ENCODE measurements at regions not wholly inside any gene's neighbourhood (a gene's known extent, or its start where the extent isn't known, plus 50 kb on each side); places are given as distances from the start of the nearest gene placed in this dataset.
"Not testable (repeated sequence)": the region's sequence is repeated elsewhere in the genome, so short reads cannot be mapped to it uniquely, and the experiment has no call there.

DNA sequence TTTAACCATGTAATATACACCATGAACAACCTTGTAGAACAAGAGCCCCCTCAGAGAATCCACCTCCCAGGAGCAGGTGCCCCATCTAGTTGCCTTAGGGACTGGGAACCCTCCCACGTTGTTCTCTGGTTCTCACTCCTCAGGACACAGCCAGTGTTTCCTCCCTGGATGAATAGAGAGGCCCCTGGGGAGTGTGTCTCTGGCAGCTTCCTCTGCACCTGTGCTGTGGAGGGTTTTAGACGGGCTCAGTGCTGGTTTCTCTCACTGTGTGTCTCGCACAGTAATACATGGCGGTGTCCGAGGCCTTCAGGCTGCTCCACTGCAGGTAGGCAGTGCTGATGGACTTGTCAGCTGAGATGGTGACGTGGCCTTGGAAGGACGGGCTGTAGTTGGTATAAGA lies 581.3 kb downstream of the TMEM121 start:
- DNase-seq = no peak

DNA sequence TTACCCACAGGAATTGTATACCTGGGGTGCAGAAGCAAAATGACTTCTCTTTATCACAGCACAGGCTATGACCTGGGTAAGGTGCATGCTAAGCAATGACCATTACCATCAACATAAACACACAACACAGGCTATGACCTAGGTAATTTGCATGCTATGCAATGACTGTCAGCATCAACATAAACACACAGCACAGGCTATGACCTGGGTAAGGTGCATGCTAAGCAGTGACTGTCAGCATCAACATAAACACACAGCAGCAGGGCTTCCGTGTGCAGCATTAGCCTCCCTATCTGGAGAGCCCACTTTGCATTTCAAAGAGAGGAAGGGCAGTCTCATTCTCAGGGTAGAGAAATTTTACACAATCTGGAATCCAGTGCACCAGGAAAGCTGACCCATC lies 583.0 kb downstream of the TMEM121 start:
- no peak for DNase-seq

DNA sequence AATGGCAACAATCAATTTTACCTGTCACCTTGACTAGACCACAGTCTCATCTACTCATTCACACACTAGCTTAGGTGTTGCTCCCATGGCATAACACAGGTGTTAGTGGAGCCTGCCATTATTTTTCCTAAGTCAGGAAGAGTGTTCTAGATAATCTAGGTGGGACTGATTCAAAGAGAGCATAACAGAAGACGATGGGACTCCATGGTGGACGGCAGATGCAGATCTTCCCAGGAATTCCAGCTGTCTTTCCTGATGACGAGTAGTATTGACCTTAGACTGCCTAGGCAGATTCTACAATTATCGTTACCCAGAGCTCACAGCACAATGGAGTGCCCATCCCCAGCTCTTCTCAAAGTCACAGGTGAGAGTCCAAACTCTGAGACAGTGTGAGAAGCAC lies 589.0 kb downstream of the TMEM121 start:
- no peak for DNase-seq

DNA sequence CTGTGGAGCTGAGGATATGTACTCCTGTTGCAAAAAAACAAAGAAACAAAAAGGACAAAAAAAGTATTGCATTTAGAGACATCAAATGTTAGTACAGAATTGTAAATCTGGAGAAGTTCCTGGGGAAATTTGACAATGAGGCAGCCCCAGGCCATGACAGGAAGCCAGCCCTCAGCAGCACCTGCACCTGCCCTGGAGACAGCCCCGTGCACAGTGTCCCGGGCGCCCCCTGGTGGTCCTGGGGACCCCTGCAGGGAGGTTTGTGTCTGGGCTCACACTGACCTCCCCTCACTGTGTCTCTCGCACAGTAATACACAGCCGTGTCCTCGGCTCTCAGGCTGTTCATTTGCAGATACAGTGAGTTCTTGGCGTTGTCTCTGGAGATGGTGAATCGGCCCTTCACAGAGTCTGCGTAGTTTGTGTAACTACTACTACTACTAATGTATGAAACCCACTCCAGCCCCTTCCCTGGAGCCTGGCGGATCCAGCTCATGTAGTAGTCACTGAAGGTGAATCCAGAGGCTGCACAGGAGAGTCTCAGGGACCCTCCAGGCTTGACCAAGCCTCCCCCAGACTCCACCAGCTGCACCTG lies 590.1 kb downstream of the TMEM121 start:
- peak; percentile 30 for DNase-seq

DNA sequence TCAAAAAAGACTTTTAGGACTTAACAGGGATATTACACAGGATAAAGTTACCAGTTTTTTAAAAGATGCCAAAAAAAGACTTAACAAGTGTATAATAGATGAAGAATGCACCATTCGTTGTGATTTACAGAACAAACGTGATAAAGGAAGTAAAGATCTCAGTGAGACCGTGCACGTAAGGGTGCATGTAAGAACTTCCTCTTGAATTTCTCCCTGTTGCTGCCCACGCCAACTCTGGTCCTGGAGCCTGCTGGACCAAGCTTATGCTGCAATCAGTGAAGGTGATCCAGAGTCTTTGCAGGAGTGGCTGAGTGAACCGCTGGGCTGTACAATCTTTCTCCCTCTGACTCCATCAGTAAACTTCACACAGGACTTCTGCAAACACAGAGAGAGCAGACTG lies 593.7 kb downstream of the TMEM121 start:
- DNase-seq = no peak

DNA sequence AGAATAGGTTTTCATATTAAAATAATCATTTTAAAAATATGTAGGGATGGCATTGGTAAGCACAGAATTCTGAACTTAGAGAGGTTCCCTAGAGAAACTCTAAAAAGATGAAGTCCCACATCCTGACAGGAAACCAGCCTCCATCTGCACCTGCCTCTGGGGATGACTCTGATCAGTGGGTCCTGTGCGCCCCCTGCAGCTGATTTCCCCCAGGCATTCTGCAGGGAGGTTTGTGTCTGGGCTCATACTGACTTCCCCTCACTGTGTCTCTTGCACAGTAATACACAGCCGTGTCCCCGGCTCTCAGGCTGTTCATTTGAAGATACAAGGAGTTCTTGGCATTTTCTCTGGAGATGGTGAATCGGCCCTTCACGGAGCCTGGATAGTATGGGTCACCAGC lies 602.9 kb downstream of the TMEM121 start:
- DNase-seq = peak; percentile 35

DNA sequence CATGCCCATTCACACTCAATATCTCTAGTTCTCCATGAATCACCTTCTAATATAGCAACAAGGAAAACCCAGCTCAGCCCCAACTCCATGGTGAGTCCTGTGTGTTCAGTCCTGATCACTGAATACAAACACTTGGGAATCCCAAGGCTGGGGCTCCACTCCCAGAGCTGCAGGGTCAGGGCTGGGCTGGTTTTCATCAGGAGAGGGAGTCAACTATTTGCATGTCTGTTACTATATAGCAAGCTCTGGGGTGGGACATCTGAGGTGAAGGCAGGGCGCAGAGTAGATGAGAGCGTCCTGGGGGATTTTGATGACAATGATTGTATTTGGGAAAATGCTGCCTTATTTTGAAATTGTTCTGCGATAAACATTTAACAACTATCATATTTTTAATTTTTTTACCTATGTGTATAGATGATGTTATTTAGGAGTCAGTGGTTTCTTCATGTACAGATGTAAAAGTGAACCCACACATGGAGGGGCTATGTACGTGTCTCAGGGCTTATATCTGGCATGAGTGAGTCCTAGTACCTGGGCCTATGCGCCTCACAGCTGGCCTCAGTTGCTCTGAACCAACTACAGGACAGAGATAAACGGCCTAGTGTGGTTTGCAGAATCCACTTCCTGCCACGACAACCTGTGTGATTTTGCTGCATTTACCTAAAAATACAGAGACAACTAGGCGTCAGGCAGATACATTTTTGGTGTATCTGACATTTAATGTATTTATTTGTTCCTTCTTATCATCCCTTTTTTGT lies 603.7 kb downstream of the TMEM121 start:
- DNase-seq = peak; percentile 9

DNA sequence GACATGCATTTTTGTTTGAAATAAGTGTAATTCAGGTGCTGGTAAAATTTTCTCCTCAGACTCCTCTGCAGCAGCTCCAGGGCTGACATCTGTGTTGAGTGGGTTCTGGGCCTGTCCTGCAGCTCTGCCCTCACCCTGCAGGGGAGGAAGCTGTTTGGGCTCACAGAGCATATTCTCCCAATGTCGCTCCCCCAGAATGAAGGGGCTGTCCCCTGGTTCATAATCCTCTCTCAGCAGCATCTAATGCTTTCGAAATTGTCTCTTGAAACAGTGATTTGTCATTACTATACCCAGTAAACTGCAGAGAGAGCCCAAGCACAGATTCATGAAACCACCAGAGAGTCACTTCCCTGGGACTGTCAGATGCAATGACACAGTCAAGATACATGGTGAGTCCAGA lies 606.7 kb downstream of the TMEM121 start:
- DNase-seq = not testable (repeated sequence)

DNA sequence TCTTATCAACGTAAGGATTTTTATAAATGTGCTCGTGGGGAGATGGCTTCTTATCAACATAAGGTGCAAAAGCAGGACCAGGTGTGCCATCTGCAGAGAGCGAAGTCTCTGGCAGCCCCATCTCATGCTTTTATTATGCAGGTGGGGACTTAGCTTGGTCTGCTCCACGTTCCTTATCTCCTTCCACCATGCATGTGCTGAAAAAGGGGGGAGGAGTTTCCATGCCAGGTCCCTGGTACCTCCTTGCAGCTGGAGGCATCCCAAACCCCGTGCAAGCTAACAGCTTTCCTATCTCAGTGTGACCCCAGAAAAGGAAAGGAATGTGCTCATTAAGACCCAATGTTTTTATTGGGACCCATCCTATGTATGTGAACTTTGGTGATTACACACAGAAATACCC lies 608.5 kb downstream of the TMEM121 start:
- no peak for DNase-seq

DNA sequence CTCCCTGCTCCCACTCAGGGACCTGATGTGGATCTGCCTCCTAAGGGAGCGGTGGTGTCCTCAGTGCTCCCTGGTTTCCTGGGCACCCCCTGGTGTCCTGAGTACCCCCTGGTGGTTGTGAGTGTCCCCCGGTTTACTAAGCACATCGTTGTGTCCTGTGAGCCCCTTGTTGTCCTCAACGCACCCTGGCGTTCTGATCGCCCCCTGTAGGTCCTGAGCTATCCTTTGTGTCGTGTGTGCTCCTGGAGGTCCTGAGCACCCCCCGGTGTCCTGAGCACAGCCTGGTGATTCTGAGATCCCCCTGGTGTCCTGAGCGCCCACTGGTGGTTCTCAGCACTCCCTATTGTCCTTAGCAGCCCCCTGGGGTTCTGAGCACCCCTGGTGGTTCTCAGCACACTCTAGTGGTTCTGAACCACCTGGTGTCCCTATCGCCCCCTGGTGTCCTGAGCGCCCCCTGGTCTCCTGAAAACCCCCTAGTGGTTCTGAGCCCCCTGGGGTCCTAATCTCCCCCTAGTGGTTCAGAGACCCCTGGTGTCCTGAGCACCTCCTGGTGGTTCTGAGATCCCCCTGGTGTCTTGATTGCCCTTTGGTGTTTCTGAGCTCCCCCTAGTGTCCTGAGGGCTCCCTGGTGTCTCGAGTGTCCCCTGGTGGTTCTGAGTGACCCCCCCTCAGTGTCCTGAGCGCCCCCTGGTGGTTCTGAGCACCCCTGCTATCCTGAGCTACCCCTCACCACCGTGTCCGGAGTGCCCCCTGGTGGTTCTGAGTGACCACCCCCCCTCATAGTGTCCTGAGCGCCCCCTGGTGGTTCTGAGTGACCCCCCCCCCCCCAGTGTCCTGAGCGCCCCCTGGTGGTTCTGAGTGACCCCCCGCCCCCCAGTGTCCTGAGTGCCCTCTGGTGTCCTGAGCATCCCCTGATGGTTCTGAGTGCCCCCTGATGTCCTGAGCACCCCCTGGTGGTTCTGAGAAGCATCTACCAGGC lies 615.1 kb downstream of the TMEM121 start:
- DNase-seq = peak; percentile 49

DNA sequence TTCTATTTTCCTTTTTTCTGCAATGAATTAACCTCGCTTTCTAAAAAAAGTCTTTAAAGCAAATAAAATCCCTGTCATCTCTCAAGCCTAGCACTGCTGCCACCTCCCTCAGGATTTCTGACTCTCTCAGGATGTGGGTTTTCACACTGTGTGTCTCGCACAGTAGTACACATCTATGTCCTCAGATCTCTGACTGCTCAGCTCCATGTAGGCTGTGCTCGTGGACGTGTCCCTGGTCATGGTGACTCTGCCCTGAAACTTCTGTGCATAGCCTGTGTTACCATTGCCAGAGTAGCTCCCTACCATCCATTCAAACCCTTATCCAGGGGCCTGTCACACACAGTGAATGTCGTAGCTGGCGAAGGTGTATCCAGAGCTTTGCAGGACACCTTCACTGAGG lies 619.3 kb downstream of the TMEM121 start:
- DNase-seq = not testable (repeated sequence)

DNA sequence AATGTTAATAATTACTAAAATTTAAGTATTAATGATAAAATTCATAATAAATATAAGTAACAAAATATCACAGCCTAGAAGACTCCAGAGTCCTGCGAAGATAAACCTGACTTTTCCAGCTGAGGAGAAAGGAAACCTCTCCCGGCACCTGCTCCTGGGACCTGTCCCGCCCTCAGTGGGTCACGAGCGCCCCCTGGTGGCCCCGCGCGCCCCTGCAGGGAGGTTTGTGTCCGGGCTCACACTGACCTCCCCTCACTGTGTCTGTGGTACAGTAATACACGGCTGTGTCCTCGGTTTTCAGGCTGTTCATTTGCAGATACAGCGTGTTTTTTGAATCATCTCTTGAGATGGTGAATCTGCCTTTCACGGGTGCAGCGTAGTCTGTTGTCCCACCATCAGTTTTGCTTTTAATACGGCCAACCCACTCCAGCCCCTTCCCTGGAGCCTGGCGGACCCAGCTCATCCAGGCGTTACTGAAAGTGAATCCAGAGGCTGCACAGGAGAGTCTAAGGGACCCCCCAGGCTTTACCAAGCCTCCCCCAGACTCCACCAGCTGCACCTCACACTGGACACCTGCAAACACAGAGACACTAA lies 627.1 kb downstream of the TMEM121 start:
- DNase-seq = peak; percentile 75

DNA sequence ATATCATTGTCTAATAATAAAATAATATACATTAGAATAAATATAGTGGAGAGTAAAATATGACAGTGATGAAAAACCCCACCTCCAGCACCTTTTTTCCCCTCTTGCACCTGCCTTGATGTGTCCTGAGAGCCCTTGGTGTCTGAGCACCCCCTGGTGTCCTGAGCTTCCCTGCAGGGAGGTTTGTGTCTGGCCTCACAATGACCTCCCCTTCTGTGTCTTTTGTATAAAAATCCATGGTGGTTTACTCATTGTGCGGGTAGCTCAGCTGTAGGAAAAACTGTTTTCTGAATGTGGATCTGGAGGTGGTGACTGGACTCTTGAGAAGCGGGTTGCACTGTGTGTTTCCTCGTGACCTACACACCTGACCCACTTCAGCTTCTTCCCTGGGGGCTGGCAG lies 636.9 kb downstream of the TMEM121 start:
- DNase-seq = no peak

DNA sequence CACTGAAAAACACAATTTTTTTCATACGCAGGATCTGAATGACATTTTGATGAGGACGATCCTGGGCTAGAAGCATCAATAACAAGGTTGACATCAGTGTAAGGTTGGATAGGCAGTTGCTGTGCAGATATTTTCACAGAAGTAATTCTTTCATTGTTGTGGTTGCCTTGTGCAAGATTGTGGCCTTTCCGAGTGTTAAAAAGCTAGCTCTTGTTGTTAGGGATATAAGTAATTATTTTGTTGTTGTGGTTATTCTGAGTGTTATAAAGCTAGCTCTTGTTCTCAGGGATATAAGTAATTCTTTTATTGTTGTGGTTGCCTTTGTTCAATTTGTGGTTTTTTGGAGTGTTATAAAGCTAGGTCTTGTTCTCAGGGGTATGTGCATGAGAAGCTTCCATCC lies 637.4 kb downstream of the TMEM121 start:
- not testable (repeated sequence) for DNase-seq

DNA sequence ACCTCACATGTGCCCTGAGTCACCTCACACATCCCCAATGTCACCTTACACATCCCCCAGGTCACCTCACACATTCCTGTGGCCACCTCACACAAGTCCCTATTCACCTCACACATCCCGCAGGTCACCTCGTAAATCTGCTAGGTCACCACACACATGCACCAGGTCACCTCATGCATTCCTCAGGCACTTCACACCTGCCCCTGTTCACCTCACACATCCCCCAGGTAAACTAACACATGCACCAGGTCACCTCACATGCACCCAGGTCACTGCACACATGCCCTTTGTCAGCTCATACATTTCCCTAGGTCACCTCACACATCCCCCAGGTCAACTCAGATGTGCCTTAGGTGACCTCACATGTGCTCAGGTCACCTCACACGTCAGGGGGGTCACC lies 639.8 kb downstream of the TMEM121 start:
- no peak for DNase-seq

DNA sequence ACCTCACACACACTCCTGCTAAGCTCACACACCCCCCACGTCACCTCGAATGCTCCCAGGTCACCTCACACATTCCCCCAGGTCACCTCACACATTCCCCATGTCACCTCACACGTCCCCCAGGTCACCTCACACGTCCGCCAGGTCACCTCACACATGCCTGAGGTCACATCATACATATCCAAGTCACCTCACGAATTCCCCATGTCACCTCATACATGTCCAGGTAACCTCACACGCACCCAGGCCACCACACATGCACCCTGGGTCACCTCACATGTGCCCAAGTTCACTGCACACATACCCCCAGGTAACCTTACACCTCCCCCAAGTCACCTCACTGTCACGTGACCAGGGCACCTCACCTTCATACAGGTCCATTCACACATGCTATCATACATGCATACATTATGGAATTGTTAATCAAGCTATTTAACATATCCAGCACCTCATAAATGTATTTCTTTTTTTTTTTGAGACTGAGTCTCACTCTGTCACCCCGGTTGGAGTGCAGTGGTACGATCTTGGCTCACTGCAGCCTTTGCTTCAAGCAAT lies 640.3 kb downstream of the TMEM121 start:
- DNase-seq = no peak

DNA sequence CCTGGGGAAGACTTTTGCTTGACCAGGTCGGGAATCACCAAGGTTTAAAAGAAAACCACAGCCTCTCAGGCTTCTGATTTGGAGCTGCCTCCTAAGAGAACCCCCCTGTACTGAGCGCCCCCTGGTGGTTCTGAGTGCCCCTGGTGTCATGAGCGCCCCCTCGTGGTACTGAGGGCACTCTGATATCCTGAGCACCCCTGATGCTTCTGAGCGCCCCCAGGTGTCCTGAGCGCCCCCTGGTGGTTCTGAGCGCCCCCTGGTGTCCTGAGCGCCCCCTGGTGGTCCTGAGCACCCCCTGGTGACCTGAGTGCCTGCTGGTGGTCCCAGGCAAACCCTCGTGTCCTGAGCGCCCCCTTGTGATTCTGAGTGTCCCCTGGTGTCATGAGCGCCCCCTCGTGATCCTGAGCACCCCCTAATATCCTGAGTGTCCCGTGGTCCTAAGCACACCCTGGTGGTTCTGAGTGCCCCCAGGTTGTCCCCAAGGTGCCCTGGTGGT lies 643.8 kb downstream of the TMEM121 start:
- peak; percentile 73 for DNase-seq

DNA sequence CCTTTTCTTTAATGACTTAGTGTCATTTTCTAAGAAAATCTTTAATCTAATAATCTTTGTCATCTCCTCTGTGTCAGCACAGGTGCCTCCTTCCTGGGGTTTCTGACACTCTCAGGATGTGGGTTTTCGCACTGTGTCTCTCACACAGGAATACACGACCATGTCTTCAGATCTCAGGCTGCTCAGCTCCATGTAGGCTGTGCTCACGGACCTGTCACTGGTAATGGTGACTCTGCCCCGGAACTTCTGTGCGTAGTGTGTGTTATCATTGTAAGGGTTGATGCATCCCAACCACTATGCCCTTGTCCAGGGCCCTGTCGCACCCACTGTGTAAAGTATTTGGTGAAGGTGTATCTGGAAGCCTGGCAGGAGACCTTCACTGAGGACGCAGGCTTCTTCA lies 647.8 kb downstream of the TMEM121 start:
- DNase-seq = peak; percentile 78

DNA sequence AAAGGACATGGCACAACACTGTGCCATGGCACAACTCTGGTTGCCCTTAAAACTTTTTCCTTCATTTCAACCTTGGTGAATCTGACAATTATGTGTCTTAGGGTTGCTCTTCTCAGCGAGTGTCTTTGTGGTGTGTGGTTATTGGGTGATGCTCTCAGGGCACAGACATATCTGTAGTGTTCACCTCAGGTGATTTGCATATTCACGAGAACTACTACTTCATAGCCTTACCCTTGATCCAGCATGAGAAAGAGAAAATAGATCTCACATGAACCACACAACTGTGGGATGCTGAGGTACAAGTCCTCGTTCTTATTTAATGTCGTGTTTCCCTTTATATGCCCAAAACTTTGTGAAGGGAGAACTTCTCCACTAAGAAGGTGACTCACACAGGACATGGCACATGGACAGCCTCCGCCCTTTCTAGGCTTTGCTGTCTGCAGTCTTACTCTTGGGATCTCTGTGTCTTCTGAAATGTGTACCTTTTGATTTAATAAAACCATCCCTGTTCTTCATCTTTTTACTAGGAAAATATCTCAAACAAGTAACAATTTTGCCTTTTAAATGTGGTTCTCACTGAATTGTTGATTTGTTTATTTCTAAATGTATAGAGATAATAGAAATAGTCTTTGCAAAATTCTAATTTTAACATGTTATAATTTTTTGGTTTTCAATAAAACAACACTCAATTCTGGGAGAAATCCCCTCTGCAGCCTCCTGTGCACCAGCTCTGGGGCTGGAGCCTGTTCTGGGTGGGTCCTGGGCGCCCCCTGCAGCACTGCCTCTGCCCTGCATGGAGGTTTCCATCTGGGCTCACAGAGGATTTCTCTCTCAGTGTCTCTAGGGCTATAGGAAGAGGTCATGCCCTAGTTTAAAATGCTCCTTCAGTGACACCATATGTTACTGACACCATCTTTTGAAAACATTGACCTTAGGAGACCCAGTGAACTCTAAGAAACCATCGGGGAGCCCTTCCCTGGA lies 651.2 kb downstream of the TMEM121 start:
- DNase-seq = peak; percentile 61

DNA sequence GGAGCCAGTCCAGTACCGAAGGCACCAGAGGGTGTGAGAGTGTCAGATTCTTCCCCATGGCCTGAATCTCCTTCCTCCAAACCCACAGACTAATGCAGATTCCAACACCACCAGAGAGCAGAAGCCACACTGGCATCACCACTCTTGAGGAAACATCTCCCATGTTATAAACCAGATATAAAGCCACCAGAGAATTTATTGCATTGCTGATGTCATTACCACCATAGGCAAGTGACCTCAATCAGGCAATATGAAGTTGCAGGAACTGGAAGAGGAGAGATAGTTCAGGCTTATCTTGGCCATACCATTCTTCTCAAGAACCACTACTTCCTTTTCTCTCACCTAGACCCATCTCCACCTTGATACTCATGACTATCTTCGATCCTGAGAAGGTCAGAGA lies 653.4 kb downstream of the TMEM121 start:
- DNase-seq = no peak

DNA sequence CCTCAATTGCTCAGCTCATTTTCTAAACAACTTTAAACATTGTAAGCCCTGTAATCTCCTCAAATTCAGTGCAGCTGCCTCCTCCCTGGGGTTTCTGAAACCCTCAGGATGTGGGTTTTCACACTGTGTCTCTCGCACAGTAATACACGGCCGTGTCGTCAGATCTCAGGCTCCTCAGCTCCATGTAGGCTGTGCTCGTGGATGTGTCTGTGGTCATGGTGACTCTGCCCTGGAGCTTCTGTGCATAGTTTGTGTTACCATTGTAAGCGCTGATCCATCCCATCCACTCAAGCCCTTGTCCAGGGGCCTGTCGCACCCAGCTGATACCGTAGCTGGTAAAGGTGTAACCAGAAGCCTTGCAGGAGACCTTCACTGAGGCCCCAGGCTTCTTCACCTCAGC lies 658.4 kb downstream of the TMEM121 start:
- DNase-seq = peak; percentile 78
